Left ventricle myocardium inferior (tissue), 1 donor: ENCODE measurements at regions not wholly inside any gene's neighbourhood (a gene's known extent, or its start where the extent isn't known, plus 50 kb on each side); places are given as distances from the start of the nearest gene placed in this dataset.

Experiments used
- DNase-seq: peaks from one replicate; pipeline ENCODE4 v3.0.0-alpha.2; 2020
- H3K27ac ChIP-seq: fragments of 200-600 bp; replicated peaks from 2 replicates; pipeline ENCODE4 v1.8.0; 2021
- H3K27me3 ChIP-seq: fragments of 200-600 bp; 2 replicates; pipeline ENCODE4 v1.8.0; 2021; ENCODE audit warnings: low read depth
- H3K36me3 ChIP-seq: fragments of 200-600 bp; 2 replicates; pipeline ENCODE4 v1.8.0; 2021
- H3K4me1 ChIP-seq: fragments of 200-600 bp; 2 replicates; pipeline ENCODE4 v1.8.0; 2021
- H3K4me3 ChIP-seq: fragments of 200-600 bp; 2 replicates; pipeline ENCODE4 v1.8.0; 2021; ENCODE audit warnings: mild to moderate bottlenecking, moderate library complexity
- H3K9me3 ChIP-seq: fragments of 200-600 bp; replicated peaks from 2 replicates; pipeline ENCODE4 v1.8.0; 2021
- CTCF ChIP-seq: fragments of 200-600 bp; IDR thresholded peaks from 2 replicates; pipeline ENCODE4 v1.8.0; 2021; ENCODE audit warnings: antibody characterized with exemption, mild to moderate bottlenecking, borderline replicate concordance
- intact Hi-C: fragments of 100-400 bp; cut with micrococcal nuclease; formaldehyde crosslinking; loops from one replicate; pipeline ENCODE4 v1.11.0; 2022
- donor health status: DM: no; HTN: yes; CAD: no; lungs with severe emphysema.

DNA sequence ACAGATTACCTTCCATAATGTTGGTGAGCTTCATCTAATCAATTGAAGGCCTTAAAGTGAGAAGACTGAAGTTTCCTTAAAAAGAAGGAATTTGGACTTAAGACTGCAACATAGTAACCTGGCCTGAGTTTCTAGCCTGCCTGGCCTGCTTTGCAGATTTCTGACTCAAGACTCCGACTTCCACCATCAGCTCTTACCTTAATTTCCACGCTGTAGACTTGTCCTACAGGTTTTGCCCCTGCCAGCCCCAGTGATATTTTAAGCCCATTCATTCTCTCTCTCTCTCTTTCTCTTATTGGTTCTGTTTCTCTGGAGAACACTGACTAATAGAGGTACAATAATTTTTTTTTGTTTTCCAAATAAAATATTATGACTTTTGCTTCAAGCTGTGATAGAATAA, 862.3 kb upstream of the GHITM start:
- no peak overlapping the region for H3K27ac ChIP-seq
- intact Hi-C loops, result no loop called here
- DNase-seq, result no peak
- peaks cover 20% of the 10 kb centered on the region for H3K9me3 ChIP-seq
- no peaks in the 10 kb centered on the region for H3K4me1 ChIP-seq
- H3K4me3 ChIP-seq, result no peak overlapping the region
- TF ChIP-seq CTCF, result no peak
- no peaks in the 10 kb centered on the region for H3K36me3 ChIP-seq
- H3K27me3 ChIP-seq, result no peaks in the 10 kb centered on the region

GRCh38 chr10:83283151-83283550, 856.2 kb upstream of the GHITM start:
- DNase-seq, result no peak
- Histone ChIP-seq H3K4me1 (no peaks in the 10 kb centered on the region), H3K4me3 (no peak overlapping the region), H3K27ac (no peak overlapping the region), H3K36me3 (no peaks in the 10 kb centered on the region), H3K27me3 (no peaks in the 10 kb centered on the region), H3K9me3 (peaks cover 65% of the 10 kb centered on the region)
- TF ChIP-seq CTCF, result no peak
- intact Hi-C loops, result no loop called here

DNA sequence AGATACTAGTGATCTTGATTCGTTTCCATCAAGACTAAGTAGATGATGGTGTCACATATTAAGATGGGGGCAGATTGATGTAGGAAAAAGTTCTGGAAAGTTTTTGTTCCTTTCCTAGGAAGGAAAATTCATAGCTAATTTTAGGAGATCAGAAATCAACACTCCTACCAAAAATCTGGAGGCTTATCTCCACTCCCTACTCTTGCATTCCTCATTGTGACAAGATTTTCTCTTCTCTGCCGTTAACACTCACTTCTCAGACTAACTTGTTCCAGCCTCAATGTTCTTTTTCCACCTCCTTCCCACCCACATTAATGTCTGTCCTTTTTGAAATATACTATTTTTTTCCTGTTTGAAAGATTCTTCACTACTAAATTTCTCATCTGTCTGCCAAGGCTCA, 851.9 kb upstream of the GHITM start:
- no peak for TF ChIP-seq CTCF
- H3K9me3 ChIP-seq, result peaks cover 43% of the 10 kb centered on the region
- H3K27ac ChIP-seq, result no peak overlapping the region
- no peaks in the 10 kb centered on the region for H3K27me3 ChIP-seq
- no peaks in the 10 kb centered on the region for H3K36me3 ChIP-seq
- no peaks in the 10 kb centered on the region for H3K4me1 ChIP-seq
- H3K4me3 ChIP-seq, result no peak overlapping the region
- intact Hi-C loops, result no loop called here
- DNase-seq, result no peak

DNA sequence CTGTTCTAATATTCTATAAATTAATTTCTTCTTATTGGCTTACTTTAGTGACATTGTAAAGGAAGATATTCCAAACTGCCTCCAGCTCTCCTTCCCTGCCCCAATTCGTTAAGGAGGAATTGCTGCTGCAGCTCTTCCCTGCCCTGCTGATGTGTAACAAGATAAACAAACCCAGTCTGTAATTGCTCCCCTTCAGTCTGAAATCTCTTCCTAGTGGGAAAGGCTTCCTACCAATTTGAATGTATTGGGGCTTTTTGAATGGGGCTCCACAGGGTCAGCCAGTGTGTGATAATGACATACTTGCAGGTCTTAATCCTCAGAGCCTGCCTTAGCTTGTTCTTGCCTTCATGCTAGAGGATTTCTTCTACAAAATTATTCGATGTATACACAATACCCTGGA, 849.9 kb upstream of the GHITM start:
- no peak overlapping the region for H3K4me3 ChIP-seq
- H3K9me3 ChIP-seq, result peaks cover 23% of the 10 kb centered on the region
- no peaks in the 10 kb centered on the region for H3K4me1 ChIP-seq
- intact Hi-C loops, result no loop called here
- H3K27ac ChIP-seq, result no peak overlapping the region
- H3K27me3 ChIP-seq, result no peaks in the 10 kb centered on the region
- no peak for DNase-seq
- H3K36me3 ChIP-seq, result no peaks in the 10 kb centered on the region
- no peak for TF ChIP-seq CTCF

DNA sequence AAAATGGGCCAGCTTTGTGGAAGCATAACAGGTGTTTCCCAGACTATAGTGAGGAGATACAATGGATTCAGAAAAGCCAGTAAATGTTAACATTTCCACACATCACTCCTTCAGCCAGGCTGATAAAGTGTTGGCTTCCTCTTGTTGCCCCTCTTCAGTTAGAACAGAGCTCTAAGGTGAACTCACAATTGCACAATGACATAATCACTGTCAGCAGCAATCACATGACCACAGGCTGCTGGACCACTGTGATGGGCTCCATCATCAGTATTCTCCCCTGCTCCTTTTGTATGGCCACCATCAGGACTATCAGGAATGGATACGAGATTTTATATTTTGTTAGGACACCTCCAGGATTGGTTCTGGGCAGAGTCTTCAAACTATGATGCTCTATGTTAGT, 849.4 kb upstream of the GHITM start:
- no peak for DNase-seq
- TF ChIP-seq CTCF, result no peak
- intact Hi-C loops, result no loop called here

DNA sequence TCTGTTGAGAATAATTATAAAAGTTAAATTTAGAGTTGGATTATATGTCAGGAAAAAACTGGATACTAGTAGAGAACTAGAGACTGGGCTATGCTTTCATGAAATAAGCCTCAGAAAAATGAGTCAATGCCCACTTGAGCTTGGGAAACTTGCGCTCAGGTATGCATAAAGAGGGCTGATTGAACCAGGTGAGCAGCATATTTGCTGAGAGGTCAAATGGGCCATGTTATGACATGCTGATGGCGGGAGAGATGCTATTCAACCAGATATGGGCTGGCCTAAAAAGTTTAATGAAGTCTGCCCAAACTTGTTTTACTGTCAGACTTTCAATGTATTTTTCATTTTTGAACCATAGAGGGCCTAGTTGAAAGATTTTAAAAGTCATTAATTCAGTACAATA, 837.6 kb upstream of the GHITM start:
- intact Hi-C loops, result no loop called here
- Histone ChIP-seq H3K9me3 (peaks cover 11% of the 10 kb centered on the region), H3K4me3 (no peak overlapping the region), H3K27me3 (no peaks in the 10 kb centered on the region), H3K36me3 (no peaks in the 10 kb centered on the region), H3K4me1 (no peaks in the 10 kb centered on the region), H3K27ac (no peak overlapping the region)
- no peak for TF ChIP-seq CTCF
- DNase-seq, result no peak

More for the DNA sequence above, 849.4 kb upstream of the GHITM start:
- Histone ChIP-seq H3K4me3 (no peak overlapping the region), H3K27ac (no peak overlapping the region), H3K9me3 (peaks cover 24% of the 10 kb centered on the region), H3K27me3 (no peaks in the 10 kb centered on the region), H3K36me3 (no peaks in the 10 kb centered on the region), H3K4me1 (no peaks in the 10 kb centered on the region)
